GM12878 (cell line): ENCODE measurements at regions not wholly inside any gene's neighbourhood (a gene's known extent, or its start where the extent isn't known, plus 50 kb on each side); places are given as distances from the start of the nearest gene placed in this dataset.

Experiments used
- ATAC-seq: fragments of 200-7000 bp; cut with Tn5 transposase; 3 replicates; pipeline ENCODE4 v1.9.1; 2020; ENCODE audit warnings: mild to moderate bottlenecking, moderate library complexity
- BruUV-seq: library from RNA; stranded (reverse); fragments of 400-500 nt; replicated peaks from 2 replicates; lab custom pipeline; 2021; lab: Mats Ljungman, UMichigan
- CTCF ChIA-PET: fragments of 300-600 bp; sonication (Branson Sonifier 250); formaldehyde crosslinking; extraction: SDS; loops from one replicate; lab custom pipeline; 2021; ENCODE audit warnings: inconsistent platforms; lab: Yijun Ruan, JAX
- POLR2A ChIA-PET: fragments of 350-600 bp; formaldehyde crosslinking; extraction: SDS; loops from one replicate; lab custom pipeline; 2021; ENCODE audit warnings: inconsistent platforms; lab: Charles Lee
- RAD21 ChIA-PET: fragments of 300-600 bp; sonication (Branson Sonifier 250); formaldehyde crosslinking; loops from one replicate; lab custom pipeline; 2023; ENCODE audit warnings: antibody characterized with exemption; ENCODE audit not compliant: unreplicated experiment; lab: Charles Lee
- SMC1A ChIA-PET: fragments of 300-600 bp; sonication (Branson Sonifier 250); formaldehyde crosslinking; loops from one replicate; lab custom pipeline; 2023; ENCODE audit not compliant: unreplicated experiment, uncharacterized antibody; lab: Charles Lee
- DNase-seq: peaks from one replicate; pipeline ENCODE4 v3.0.0-alpha.2; 2011; ENCODE audit warnings: low read depth, low spot score
- FAIRE-seq: peaks from 3 replicates; lab custom pipeline; 2011; peaks lifted over from hg19 to GRCh38; lab: Jason Lieb, UNC
- H2AFZ ChIP-seq: 2 replicates; pipeline ENCODE4 v1.6.0; 2011; ENCODE audit warnings: low read depth, low read length, control low read depth; ENCODE audit not compliant: control insufficient read depth
- H3K27ac ChIP-seq: 2 replicates; pipeline ENCODE4 v1.5.1; 2011; ENCODE audit warnings: control low read depth; ENCODE audit not compliant: control insufficient read depth, insufficient read depth
- H3K27me3 ChIP-seq, 2 experiments: replicated peaks in 1 of 2; 2 replicates each; pipeline versions ENCODE4 v1.6.0 to v1.6.1; 2011; ENCODE audit warnings: low read length in 1 of 2; ENCODE audit not compliant: control insufficient read depth in 2 of 2, insufficient read depth in 2 of 2
- H3K36me3 ChIP-seq, 2 experiments: 2 replicates each; pipeline ENCODE4 v1.5.1; 2011; ENCODE audit warnings: low read length in 1 of 2; ENCODE audit not compliant: control insufficient read depth in 2 of 2, insufficient read depth in 2 of 2
- H3K4me1 ChIP-seq: 2 replicates; pipeline ENCODE4 v1.6.1; 2011; ENCODE audit warnings: mild to moderate bottlenecking, low read length, moderate library complexity, mixed read lengths; ENCODE audit not compliant: control insufficient read depth, insufficient read depth
- H3K4me2 ChIP-seq: 2 replicates; pipeline ENCODE4 v1.6.0; 2011; ENCODE audit warnings: control low read depth; ENCODE audit not compliant: control insufficient read depth, insufficient read depth
- H3K4me3 ChIP-seq: fragments of 200-600 bp; sonication (generic); 2 replicates; pipeline ENCODE4 v1.5.1; 2016
- H3K79me2 ChIP-seq: 2 replicates; pipeline ENCODE4 v1.6.0; 2011; ENCODE audit warnings: low read length; ENCODE audit not compliant: control insufficient read depth, insufficient read depth
- H3K9ac ChIP-seq: 2 replicates; pipeline ENCODE4 v1.8.0; 2011; ENCODE audit warnings: low read length, control low read depth, mixed read lengths; ENCODE audit not compliant: control insufficient read depth, insufficient read depth
- H3K9me3 ChIP-seq: replicated peaks from 3 replicates; pipeline ENCODE4 v1.5.1; 2011; ENCODE audit warnings: mild to moderate bottlenecking, low read length; ENCODE audit not compliant: control insufficient read depth, insufficient read depth
- H4K20me1 ChIP-seq: 2 replicates; pipeline ENCODE4 v1.6.0; 2011; ENCODE audit not compliant: control insufficient read depth, insufficient read depth
- BACH1 ChIP-seq: fragments of 450-650 bp; IDR thresholded peaks from 2 replicates; pipeline ENCODE4 v1.6.1; 2017; ENCODE audit warnings: mild to moderate bottlenecking, borderline replicate concordance
- IKZF1 ChIP-seq: fragments of 450-650 bp; conservative IDR thresholded peaks from 2 replicates; pipeline ENCODE4 v1.6.1; 2017; ENCODE audit warnings: antibody characterized with exemption, mild to moderate bottlenecking
- NR2C2 ChIP-seq: IDR thresholded peaks from 2 replicates; pipeline ENCODE4 v1.6.1; 2011; ENCODE audit warnings: borderline replicate concordance, low read depth; ENCODE audit not compliant: control insufficient read depth, insufficient read length
- PAX8 ChIP-seq: fragments of 450-650 bp; IDR thresholded peaks from 2 replicates; pipeline ENCODE4 v1.6.1; 2017; ENCODE audit warnings: mild to moderate bottlenecking, moderate library complexity
- PML ChIP-seq: IDR thresholded peaks from 2 replicates; pipeline ENCODE4 v1.6.1; 2012; ENCODE audit warnings: low read length, inconsistent platforms
- POU2F2 ChIP-seq: IDR thresholded peaks from 3 replicates; pipeline ENCODE4 v1.6.1; 2011; ENCODE audit warnings: low read depth, mild to moderate bottlenecking, low read length, borderline replicate concordance
- RB1 ChIP-seq: fragments of 450-650 bp; formaldehyde crosslinking; IDR thresholded peaks from 2 replicates; pipeline ENCODE4 v1.6.1; 2017; ENCODE audit warnings: mild to moderate bottlenecking, borderline replicate concordance
- RCOR1 ChIP-seq: conservative IDR thresholded peaks from 2 replicates; pipeline ENCODE4 v1.6.1; 2012; ENCODE audit warnings: low read depth, low read length, improper control_type of control experiment
- RELA ChIP-seq: fragments of 450-650 bp; IDR thresholded peaks from 2 replicates; pipeline ENCODE4 v1.8.0; 2014; ENCODE audit warnings: borderline replicate concordance; ENCODE audit not compliant: partially characterized antibody
- WGBS: methylation state at CpG from one replicate; pipeline ENCODE4 v1.1.6; 2016; ENCODE audit warnings: low lambda C conversion rate; ENCODE audit not compliant: insufficient replicate concordance, insufficient coverage; ENCODE audit errors: missing lambda C conversion rate; 5-methylcytosine and 5-hydroxymethylcytosine counted together
- in situ Hi-C: fragments of 300-500 bp; cut with MboI; formaldehyde crosslinking; loops from 9 replicates; pipeline ENCODE4 v1.14.3; 2018; ENCODE audit warnings: mixed read lengths
- intact Hi-C: fragments of 100-400 bp; cut with micrococcal nuclease; formaldehyde crosslinking; loops from one replicate; pipeline ENCODE4 v1.14.2; 2022; ENCODE audit not compliant: unreplicated experiment

DNA sequence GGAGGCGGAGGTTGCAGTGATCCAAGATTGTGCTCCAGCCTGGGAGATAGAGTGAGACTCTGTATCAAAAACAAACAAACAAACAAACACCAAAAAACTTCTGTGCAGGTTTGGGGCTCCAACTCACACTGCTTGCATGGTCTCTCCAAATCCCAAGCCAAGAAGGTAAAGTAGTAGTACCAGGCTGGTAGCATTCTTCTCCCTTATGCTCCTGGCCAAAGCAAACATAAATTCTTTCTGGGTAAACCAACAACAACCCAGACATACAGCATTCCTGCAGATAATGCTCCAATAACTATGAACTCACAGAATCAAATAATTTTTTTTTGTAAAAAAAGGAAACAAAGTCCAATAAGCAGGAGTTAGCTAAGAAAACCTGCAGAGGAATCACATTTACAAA, 57.8 kb upstream of the KLHL31 start:
- FAIRE-seq (no peak), DNase-seq (no peak), ATAC-seq (no peak)
- intact Hi-C loops (loop anchor here (10.0 kb wide), 1 partner anchor 469 kb away; no protein-coding TSS in a partner anchor), in situ Hi-C loops (no loop called here)
- RAD21 ChIA-PET: interaction anchor here (0.9 kb wide), 1 partner anchor 72 kb away, joined by 3 read pairs; no protein-coding TSS in a partner anchor
- SMC1A ChIA-PET: interaction anchor here (1.2 to 6.2 kb wide), 4 partner anchors 9 to 231 kb away, joined by 4 to 42 read pairs (median 8); no protein-coding TSS in a partner anchor
- BruUV-seq: no TSS peak
- CTCF ChIA-PET: interaction anchor here (1.1 to 13.6 kb wide), 14 partner anchors 9 to 551 kb away, joined by 3 to 261 read pairs (median 8); no protein-coding TSS in a partner anchor
- H3K9ac ChIP-seq: no peak overlapping the region
- H3K9me3 ChIP-seq: no peaks in the 10 kb centered on the region
- H4K20me1 ChIP-seq: no peaks in the 10 kb centered on the region
- no peak overlapping the region for H2AFZ ChIP-seq
- H3K79me2 ChIP-seq: no peaks in the 10 kb centered on the region
- no peaks in the 10 kb centered on the region; a peak in 1 of 4 replicates for H3K27me3 ChIP-seq
- 56% methylated on average over 1 of the region's 1 CpG for WGBS
- H3K4me3 ChIP-seq: no peak overlapping the region
- H3K4me2 ChIP-seq: no peak overlapping the region
- POLR2A ChIA-PET: interaction anchor here (0.6 kb wide), 1 partner anchor 105 kb away, joined by 3 read pairs; no protein-coding TSS in a partner anchor
- H3K27ac ChIP-seq: no peak overlapping the region
- H3K36me3 ChIP-seq: no peaks in the 10 kb centered on the region
- TF ChIP-seq POU2F2 (no peak), RELA (no peak), RB1 (no peak), NR2C2 (no peak), IKZF1 (no peak), PAX8 (no peak), RCOR1 (no peak), BACH1 (no peak), PML (no peak)
- TF ChIP-seq, all 136 proteins: peak for 0
- H3K4me1 ChIP-seq: no peaks in the 10 kb centered on the region
